ENCODE measurements at regions not wholly inside any gene's neighbourhood (a gene's known extent, or its start where the extent isn't known, plus 50 kb on each side); places are given as distances from the start of the nearest gene placed in this dataset.
"Not testable (repeated sequence)": the region's sequence is repeated elsewhere in the genome, so short reads cannot be mapped to it uniquely, and the experiment has no call there.

GRCh38 chr7:79531905-79532664 lies 78.6 kb upstream of the MAGI2 start:
- no peak for DNase-seq

DNA sequence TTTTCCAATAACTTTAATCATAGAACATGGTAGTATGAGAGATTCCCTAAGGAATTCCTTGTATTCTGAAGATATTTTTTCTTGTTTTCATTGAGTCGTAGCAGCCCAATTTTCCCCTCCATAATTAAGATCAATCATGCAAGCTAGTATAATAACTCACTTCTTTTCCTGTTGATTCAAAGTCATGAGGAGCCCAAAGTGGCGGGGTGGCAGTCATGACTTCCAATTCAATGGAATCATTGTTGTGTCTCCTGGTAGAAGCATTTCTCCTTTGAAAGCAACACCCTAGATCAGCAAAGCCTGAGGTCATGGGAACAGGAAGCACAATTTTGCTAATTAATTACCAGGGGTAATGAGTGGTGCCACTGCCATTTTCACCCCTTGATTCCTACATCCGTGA lies 77.6 kb upstream of the MAGI2 start:
- no peak for DNase-seq

GRCh38 chr7:79529881-79530235 lies 76.4 kb upstream of the MAGI2 start:
- DNase-seq = no peak

- no peak for DNase-seq
Measured at GRCh38 chr7:79529214-79529880, 75.9 kb upstream of the MAGI2 start.

GRCh38 chr7:79528421-79528820 lies 75.0 kb upstream of the MAGI2 start:
- no peak for DNase-seq

DNA sequence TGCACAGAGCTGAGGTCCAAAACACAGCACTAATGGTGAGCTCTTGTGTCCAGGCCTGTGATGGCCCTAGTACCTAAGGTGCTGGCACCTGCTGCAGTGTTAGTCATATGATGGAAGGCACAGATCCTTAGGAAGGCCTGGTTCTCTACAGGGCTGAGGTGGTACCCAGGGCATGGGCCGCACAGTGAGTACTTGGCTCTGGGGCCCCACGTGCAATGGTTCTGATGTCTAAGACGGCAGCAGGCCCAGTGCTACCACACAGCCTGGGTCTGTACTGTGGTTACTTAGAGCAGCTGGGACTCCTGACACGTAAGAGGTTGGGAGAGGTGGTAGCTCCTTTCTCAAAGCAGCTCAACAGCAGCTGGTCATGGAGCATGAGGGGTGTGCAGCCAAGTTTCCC lies 70.6 kb upstream of the MAGI2 start:
- no peak for DNase-seq

DNA sequence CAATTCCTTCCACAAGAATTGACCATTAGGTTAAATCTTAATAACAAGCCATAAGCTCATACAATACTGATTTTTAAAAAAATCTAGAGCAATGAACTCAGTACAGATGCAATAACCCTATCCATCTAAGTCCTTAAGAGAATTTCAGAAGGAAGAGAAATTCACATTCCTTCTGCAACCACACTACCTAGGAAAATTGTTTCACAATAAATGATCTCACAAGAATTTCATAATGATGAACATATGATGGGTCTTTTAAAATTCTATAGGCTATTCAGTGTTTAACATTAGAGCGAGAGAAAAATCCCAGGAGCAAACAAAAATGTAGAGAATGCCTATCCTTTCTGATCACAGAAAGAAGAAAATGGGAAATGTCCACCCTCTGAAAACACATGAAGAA lies 70.0 kb upstream of the MAGI2 start:
- DNase-seq = no peak

DNA sequence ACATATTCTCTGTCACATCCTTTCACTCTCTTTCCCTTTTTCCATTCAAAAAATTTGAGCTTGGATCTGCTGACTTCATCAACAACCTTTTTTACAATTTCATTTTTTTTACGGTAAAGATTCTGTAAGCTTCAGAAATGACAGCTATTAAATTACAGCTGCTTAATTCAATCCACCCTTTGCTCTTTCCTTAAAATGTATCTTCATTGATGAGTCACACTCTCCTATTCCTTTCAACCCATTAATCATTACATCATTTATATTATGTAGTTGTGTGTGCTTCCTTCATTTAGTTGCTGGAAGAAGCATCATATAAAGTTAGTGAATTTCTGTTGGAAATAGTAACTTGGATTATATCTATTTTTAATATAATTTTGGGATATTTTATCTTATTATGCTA lies 67.1 kb upstream of the MAGI2 start:
- no peak for DNase-seq

- DNase-seq = no peak
Measured at GRCh38 chr7:79515358-79515757, 61.9 kb upstream of the MAGI2 start.

DNA sequence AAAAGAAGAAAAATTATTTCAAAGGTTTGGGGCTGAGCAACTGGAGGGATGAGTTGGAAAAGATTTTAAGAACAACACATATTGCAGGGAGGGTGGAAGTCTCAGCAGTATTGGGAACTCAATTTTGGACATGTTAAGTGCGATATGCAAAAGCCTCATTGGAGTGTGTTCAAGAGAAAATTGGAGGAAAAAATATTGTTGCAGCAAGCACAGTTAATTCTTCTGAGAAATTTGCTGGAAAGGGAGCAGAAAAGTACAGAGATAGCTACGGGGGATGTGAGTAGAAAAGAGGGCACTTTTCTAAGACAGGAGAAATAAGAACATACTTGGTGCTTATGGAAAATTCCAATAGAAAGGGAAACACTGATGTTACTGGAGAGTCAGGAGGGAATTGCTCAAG lies 59.8 kb upstream of the MAGI2 start:
- no peak for DNase-seq

DNA sequence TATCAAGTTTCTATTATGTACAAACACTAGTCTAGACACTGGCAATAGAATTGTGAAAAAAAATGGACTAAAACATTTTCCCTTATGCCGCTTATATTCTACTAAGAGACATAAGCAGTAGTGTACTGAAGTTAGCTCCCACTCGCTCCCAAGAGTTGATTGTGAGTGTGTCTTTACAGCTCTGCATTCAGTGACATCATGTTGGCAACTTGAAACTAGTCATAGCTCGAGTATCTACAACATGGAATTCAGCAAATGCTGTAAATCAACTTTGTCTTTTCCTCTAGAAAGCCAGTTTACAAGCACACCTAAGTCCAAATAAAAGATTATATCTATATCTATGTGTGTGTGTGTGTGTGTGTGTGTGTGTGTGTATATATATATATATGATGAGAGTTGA lies 58.8 kb upstream of the MAGI2 start:
- DNase-seq = no peak

DNA sequence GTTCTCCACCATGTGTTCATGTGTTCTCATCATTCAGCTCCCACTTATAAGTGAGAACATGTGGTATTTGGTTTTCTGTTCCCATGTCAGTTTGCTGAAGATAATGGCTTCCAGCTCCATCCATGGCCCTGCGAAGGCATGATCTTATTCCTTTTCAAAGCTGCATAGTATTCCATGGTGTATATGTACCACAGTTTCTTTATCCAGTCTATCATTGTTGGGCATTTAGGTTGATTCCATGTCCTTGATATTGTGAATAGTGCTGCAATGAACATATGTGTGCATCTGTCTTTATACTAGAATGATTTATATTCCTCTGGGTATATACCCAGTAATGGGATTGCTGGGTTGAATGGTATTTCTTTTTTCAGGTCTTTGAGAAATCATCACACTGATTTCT lies 57.6 kb upstream of the MAGI2 start:
- not testable (repeated sequence) for DNase-seq

- no peak for DNase-seq
Measured at GRCh38 chr7:79507131-79507530, 53.7 kb upstream of the MAGI2 start.

GRCh38 chr7:79506481-79506880 lies 53.0 kb upstream of the MAGI2 start:
- no peak for DNase-seq

DNA sequence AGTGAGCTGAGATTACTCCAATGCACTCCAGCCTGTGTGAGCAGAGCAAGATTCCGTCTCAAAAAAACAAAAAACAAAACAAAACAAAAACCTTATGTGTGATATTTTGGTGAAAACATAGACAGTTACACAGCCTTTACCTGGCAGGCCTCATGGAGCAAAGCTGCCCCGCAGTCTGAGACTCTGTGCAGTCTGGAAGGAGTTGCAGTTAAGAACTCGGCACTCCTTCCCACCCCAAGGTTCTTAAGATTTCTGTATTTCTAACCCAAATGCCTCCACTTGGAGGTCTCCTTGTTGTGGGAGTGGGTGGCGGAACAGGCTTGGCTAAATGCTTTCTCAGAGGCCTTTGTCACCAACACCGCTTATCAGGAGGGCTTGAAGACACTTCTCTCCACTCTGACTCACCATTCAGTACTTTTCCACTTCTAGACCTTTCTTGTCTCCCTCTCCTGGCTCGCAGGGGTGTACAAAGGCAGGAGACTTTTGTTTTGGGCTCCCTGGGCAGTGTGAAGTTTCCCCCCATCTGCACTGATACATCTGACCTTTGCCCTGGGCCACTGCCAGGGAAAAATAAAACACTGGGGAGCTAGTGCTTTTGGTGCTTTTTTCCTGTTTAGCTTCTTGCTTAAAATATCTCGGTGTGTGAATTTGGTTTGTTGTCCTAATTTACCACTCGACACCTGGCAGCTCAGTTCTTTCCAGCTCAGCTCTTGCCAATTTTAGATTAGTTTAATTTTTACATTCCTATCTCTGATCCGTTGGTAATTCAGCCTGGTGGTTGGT lies 51.3 kb upstream of the MAGI2 start:
- DNase-seq = no peak

Data from activated CD8-positive, alpha-beta memory T cell treated with anti-CD3 and anti-CD28 coated beads for 24 hours (primary cell).